HG02610 (cell line): ENCODE measurements at regions not wholly inside any gene's neighbourhood (a gene's known extent, or its start where the extent isn't known, plus 50 kb on each side); places are given as distances from the start of the nearest gene placed in this dataset.

Experiments used
- ATAC-seq: cut with Tn5 transposase; IDR thresholded peaks from one replicate; pipeline ENCODE4 v1.9.1; 2021; ENCODE audit warnings: mild to moderate bottlenecking, moderate library complexity; ENCODE audit not compliant: unreplicated experiment

DNA sequence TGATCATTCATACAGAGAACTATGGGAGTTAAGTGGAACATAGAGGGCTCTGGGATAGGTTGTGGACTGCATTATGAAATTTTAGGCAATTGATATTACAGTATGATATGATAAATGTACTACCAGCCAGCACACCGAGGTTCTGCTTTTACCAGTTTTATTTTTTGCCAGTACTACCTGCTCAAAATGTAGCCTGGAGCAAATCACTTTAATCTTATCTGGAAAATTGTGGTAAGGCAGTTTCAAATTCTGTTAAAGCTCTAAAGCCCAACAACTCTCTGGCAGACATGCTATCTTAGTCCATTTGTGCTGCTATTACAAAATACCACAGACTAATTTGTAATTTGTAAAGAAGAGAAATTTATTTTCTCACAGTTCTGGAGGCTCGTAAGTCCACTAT is 474.9 kb upstream of the CWC22 start:
- ATAC-seq = no peak

DNA sequence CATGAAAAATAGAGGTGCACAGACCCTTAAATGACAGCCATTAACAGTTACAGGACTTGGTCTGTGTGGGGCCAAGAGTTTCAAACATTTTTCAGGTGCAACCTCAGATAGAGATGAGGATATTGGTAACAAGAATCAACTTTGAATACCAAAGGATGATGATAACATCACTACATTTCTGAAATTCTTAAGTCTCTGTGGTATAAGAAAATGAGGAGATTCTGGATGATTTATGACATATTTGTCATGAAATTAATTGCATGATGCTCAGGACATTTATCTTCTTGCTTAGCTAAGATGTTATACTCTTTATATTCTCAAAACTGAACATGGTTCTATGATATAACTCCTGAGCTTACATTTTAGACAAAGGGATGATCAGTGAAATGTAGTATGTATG is 471.8 kb upstream of the CWC22 start:
- no peak for ATAC-seq

DNA sequence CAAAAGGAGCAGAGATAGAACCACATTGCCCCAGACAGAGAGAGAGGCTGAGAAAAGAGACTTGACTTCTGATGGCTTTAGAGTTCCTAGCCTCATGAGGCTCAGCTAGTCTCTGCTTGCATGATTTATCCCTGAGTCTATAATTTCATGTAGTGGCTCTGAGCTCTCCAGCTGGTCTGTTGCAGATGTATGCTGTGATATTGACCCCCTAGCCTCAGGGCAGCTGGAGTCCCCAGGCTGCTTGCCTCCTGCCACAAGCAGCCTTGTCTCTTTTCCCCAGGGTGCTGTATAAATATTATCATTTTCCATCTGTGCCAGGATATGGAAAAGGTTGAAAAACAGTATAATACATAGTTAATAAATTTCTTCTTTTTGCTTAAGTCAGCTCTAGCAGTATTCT is 467.6 kb upstream of the CWC22 start:
- no peak for ATAC-seq

DNA sequence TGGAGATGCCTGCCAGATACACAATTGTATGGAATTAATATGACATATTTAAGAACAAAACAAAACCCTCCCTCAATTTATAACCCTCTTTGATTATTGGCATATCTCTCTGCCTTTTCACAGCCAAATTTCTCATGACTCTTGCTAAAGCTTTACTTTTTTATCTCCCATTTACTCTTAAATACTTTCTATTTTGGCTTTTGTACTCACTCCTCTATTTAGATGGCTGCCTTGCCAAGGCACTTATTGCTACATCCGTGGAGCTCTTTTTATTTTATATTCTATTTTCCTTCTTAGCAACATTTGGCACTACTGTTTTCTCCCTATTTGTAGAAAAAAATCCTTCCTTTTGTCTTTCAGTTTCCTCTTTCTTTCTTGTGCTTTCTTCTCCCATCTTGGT is 466.4 kb upstream of the CWC22 start:
- ATAC-seq = no peak

DNA sequence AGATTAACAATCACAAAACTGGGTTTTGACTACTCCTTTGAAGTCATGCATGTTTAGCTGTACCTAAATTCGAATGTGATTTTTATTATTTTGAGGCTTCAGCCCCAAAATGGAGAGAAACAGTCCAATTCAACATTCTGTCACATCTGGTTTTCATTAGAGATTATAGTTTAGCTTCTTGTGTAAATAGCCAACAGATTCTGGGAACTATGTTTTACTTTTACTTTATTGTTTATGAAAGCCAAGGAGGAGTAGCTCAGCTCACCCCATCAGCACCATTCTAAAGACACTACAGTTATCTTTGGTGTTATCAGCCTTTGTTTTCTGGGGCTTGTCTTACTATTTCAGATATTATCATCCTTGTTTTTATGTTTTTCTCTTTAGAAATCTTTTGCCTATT is 465.0 kb upstream of the CWC22 start:
- ATAC-seq = no peak

- no peak for ATAC-seq
Measured at GRCh38 chr2:180463608-180464007, 456.5 kb upstream of the CWC22 start.

- no peak for ATAC-seq
Measured at GRCh38 chr2:180461761-180462160, 454.7 kb upstream of the CWC22 start.

DNA sequence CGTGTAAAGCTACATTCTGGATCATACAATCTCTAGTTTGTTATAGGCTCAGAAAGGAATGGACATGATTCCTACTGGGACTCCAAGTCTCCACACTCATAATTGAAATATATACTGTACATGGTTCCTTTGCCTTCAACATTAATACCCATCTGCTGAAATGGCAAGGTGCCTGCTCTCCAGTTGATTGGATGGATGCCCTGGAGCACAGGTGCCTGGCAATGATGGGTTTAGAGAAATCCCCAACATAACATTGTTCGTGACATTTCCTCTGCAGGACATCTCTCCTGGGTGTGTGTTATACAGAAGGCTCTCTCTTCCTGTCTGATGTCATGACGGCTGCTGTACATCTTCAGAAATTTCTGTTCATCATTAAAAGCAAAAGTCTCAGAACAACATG is 449.7 kb upstream of the CWC22 start:
- ATAC-seq = no peak

DNA sequence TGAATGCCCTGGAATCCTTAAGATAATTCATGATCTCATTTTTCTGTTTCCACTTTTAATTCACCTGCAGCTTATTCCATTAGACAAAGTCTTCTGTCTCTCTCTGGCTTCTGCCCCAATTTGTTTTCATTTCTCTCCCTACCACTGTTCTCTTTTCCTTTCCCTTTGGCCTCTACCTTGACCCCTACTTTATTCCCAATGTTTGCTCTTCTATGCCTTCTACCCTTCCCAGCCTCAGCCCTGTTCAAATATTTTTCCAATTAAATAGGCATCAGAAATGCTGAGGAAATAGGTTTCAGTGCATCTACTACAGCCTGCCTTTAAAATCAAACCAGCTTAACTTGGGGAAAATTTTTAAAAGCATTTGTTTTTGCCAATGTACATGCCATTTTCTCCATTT is 443.7 kb upstream of the CWC22 start:
- ATAC-seq = no peak

DNA sequence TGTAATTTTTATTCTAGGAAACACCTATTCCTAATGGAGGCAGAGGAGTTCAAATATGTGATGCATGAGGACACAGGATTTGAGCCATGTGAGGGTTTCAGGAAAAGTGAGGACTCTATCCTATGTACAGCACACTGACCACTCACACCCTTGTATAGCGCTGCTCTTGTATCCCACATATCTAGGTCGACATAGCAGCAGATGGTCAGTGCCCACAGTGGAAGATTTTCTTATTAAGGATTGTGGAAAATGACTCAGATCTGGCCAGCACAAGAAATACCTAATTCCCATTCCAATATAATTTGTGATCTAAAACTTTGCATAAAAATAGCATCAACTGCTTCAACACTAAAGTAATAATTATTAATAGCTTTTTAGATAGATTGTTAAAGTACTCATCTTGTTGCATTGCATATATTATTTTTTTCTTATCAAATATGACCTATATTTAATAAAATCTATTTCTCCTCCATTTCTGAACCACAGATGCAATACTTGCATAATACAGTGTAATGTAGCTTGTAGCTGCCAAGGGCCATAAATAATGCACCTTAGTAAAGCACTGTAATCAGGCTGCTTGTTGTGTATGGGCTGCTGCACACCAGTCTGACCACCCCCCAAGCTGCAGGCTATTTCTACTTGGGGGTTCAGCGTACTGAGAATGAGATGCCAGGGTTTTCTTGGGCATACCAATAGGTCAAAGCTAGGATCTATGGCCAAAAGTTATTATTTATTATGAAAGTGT is 442.2 kb upstream of the CWC22 start:
- no peak for ATAC-seq

DNA sequence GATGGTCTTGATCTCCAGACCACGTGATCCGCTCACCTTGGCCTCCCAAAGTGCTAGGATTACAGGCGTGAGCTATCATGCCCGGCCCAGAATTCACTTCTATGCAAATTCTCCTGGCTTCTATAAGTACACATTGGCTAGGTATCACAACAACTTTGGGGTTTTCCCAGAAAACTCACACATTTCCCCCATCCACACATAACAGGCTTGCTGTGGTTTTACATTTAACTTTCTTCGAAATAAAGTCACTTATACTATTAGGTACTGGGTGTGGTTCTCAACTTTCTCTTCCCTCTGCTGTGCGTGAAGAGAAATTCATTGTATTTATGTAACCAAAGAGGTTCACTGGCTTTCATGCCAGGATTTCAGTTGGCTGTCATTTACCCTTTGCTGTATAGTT is 439.4 kb upstream of the CWC22 start:
- ATAC-seq = no peak

DNA sequence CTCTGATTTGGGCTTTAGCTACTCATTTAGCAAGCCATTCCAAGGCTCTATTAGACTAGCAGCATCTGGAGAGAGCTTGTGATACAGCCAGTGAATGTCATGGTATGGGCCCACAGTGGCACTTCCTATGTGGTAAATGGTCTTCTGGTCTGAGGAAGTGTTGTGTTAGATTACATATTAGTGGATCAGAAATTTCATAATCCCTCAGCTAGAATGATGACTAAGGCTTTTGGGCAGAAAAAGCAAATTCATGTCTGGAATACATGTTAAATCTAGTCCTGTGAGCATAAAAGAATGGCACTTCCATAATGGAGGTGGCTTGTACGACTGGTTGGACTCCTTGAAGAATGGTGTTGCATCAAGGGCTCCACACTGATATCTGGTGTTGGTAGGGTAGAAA is 436.8 kb upstream of the CWC22 start:
- ATAC-seq = no peak

DNA sequence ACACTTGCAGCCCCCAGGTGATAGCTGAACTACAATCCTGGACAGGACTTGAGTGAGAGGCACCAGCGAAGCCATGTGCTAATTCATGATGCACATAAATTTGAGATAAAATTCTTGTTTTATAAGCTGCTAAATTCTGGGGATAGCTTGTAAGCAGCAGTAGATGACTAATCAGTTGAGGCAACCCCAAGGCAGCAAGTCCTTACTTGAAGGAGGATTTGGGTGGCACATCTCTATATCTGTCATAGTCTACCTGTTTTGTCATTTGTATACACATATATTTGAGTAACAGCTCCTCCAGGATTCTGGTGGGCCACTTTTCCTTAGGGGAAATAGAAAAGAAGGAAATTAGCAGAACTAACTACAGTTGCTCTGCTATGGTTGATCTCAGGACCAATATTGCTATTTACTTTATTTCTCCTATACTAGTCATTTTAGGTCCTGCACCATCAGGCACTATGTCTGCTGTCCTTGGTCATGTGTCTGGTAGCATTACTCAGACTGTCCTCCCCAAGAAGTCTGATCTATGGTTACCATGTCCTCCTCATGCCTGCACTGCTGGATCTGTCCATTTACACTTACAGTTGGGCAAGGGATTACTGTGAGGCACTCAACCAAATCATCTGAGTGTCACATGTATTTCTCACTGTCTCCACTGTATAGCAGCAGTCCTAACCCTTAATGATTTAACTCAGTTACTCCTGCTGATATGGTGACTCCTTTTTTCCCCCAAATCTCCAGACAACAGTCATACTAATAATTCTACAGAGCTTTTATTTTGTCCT is 436.0 kb upstream of the CWC22 start:
- ATAC-seq = no peak

GRCh38 chr2:180419212-180419611 is 412.1 kb upstream of the CWC22 start:
- no peak for ATAC-seq

DNA sequence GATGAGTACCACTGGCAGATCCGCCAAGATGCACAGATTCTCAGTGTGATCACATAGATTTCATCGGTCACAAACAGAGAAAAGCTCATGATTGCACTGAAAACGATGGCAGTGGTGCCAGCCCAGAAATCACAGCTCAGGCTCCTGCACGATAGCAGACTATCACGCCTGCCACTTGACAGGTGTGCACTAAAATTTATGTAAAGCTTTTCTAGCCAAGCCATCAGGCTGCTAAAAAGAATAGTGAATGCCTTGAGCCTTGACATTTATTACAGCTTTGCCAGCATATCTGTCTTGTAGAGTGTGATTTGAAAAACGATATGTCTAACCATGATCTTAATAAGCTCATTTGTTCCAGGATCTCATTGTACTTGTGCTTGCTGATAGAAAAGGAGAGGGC is 409.5 kb upstream of the CWC22 start:
- no peak for ATAC-seq

DNA sequence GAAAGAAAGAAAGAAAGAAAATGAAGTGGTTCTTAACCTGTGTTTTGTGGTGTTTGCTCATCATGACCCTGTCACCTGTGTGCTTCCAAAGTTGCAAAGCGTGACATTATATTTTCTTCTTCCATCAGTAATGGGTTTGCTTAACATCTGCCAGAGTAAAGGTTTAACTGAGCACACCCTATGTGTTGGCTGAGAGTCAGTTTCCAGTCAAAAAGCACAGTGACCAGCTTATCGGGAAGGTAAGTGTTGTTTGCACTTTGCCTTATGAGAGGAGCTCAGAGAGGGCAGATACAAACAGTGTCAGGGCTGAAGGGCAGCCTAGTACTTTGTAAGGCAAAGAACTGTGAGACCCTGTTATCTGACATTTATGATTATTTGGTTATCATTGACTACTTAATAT is 406.2 kb upstream of the CWC22 start:
- ATAC-seq = no peak

DNA sequence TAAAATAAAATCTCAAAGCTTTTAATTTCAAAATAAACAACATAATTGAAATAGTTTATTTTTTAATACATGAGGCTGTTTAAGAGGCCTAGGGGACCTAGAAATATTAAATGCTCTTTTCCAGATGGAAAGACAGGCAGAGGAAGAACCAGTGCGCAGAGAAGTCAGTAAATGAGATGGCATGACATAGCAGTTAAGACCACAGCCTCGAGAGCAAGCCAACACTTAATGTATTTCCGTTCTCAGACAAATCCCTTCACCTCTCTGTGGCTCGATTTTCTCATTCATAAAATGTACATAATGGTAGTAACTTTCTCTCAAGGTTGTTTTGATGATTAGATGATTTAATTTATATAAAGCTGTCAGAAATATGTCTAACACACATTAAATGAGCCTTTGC is 405.1 kb upstream of the CWC22 start:
- ATAC-seq = no peak

- ATAC-seq = no peak
Measured at GRCh38 chr2:180411661-180412060, 404.6 kb upstream of the CWC22 start.

DNA sequence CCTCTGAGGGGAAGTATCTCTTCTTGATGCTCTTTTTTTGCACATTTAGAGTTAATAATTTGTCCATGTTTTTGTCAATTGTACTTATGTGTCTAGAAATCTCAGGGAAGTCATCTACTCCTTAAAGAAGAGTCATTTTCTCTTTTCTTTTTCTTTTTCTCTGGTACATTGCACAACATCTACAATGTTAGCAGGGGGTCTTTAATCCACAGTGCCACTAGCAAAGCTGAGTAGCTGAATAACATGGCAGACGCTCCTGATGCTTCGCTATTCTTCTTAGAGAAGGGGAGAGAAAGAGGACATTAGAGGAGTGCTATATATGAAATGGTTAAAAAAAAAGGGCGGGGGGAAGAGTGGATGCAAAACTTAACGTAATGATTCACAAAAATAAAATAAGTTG is 399.6 kb upstream of the CWC22 start:
- ATAC-seq = no peak

GRCh38 chr2:180405520-180405919 is 398.4 kb upstream of the CWC22 start:
- no peak for ATAC-seq

- no peak for ATAC-seq
Measured at GRCh38 chr2:180394305-180394704, 387.2 kb upstream of the CWC22 start.

GRCh38 chr2:180385601-180386201 is 378.6 kb upstream of the CWC22 start:
- ATAC-seq = no peak
